HG02884 (cell line): ENCODE measurements at regions not wholly inside any gene's neighbourhood (a gene's known extent, or its start where the extent isn't known, plus 50 kb on each side); places are given as distances from the start of the nearest gene placed in this dataset.

Source experiments
- ATAC-seq: cut with Tn5 transposase; IDR thresholded peaks from one replicate; pipeline ENCODE4 v1.9.1; 2021; ENCODE audit warnings: mild to moderate bottlenecking, moderate library complexity; ENCODE audit not compliant: unreplicated experiment

GRCh38 chr18:57243624-57244179 is 96.8 kb downstream of the BOD1L2 start:
- no peak for ATAC-seq

- ATAC-seq = no peak
Measured at GRCh38 chr18:57249179-57249578, 102.3 kb downstream of the BOD1L2 start.

- ATAC-seq = no peak
Measured at GRCh38 chr18:57249883-57250282, 102.5 kb upstream of the ST8SIA3 start.

GRCh38 chr18:57251747-57252146 is 100.6 kb upstream of the ST8SIA3 start:
- ATAC-seq = no peak

- ATAC-seq = no peak
Measured at GRCh38 chr18:57253903-57254302, 98.5 kb upstream of the ST8SIA3 start.

- no peak for ATAC-seq
Measured at GRCh38 chr18:57258131-57258777, 94.1 kb upstream of the ST8SIA3 start.

GRCh38 chr18:57267368-57267925 is 84.9 kb upstream of the ST8SIA3 start:
- no peak for ATAC-seq

- ATAC-seq = no peak
Measured at GRCh38 chr18:57269756-57270155, 82.6 kb upstream of the ST8SIA3 start.

GRCh38 chr18:57270156-57270555 is 82.2 kb upstream of the ST8SIA3 start:
- no peak for ATAC-seq

GRCh38 chr18:57273194-57273593 is 79.2 kb upstream of the ST8SIA3 start:
- no peak for ATAC-seq

- ATAC-seq = no peak
Measured at GRCh38 chr18:57275111-57275510, 77.2 kb upstream of the ST8SIA3 start.

GRCh38 chr18:57276829-57277228 is 75.5 kb upstream of the ST8SIA3 start:
- no peak for ATAC-seq

GRCh38 chr18:57278933-57279332 is 73.4 kb upstream of the ST8SIA3 start:
- no peak for ATAC-seq

- no peak for ATAC-seq
Measured at GRCh38 chr18:57281519-57281918, 70.8 kb upstream of the ST8SIA3 start.

GRCh38 chr18:57286949-57287348 is 65.4 kb upstream of the ST8SIA3 start:
- no peak for ATAC-seq

- no peak for ATAC-seq
Measured at GRCh38 chr18:57287766-57288165, 64.6 kb upstream of the ST8SIA3 start.

GRCh38 chr18:57294547-57294946 is 57.8 kb upstream of the ST8SIA3 start:
- ATAC-seq = no peak

- no peak for ATAC-seq
Measured at GRCh38 chr18:57296336-57296735, 56.0 kb upstream of the ST8SIA3 start.

GRCh38 chr18:57297306-57297705 is 55.1 kb upstream of the ST8SIA3 start:
- no peak for ATAC-seq

- ATAC-seq = no peak
Measured at GRCh38 chr18:57299931-57300330, 52.4 kb upstream of the ST8SIA3 start.

GRCh38 chr18:57301573-57302559 is 50.5 kb upstream of the ST8SIA3 start:
- ATAC-seq = no peak
